ENCODE measurements at regions not wholly inside any gene's neighbourhood (a gene's known extent, or its start where the extent isn't known, plus 50 kb on each side); places are given as distances from the start of the nearest gene placed in this dataset.

DNA sequence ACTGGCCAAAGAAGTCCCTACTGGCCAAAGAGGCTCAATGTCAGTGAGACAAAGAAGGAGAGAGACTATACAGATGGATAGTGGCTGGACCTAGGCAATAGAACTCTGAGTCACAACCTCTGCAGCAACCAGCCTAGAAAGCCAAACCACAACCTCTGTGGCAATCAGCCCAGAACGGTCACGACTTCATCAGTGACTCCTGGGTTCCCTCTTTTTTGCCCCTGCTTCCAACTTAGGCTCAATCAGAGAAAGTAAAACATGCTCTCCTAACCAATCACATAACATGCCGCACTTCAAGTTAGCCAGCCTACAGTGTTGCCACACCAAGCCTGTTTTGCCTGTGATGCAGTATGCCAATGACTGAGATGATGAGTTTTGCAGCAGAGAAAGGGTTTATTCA lies 203.4 kb downstream of the ANAPC10 start:
- TF ChIP-seq YY1 (IDR thresholded peaks at IDR 0.05; ENCODE audit: insufficient read depth, insufficient read length), result no peak
- TF ChIP-seq ZNF274 (IDR thresholded peaks at IDR 0.05; ENCODE audit: low read depth, low read length), result no peak
- TF ChIP-seq SUZ12 (IDR thresholded peaks at IDR 0.05; ENCODE audit: extremely low read depth, insufficient read depth, insufficient read length), result no peak

Data from NT2/D1 (cell line).